ENCODE measurements at regions not wholly inside any gene's neighbourhood (a gene's known extent, or its start where the extent isn't known, plus 50 kb on each side); places are given as distances from the start of the nearest gene placed in this dataset.

GRCh38 chr11:28708075-28708474, 599.9 kb downstream of the METTL15 start:
- no peak for TF ChIP-seq CTCF (IDR thresholded peaks at IDR 0.05; ENCODE audit: insufficient read depth, low read length, poor library complexity, severe bottlenecking)
- no peak for TF ChIP-seq EZH2phosphoT487 (conservative IDR thresholded peaks at IDR 0.05; ENCODE audit: low read length)

Data from SU-DHL-6 (cell line).